SH-SY5Y (cell line): ENCODE measurements at regions not wholly inside any gene's neighbourhood (a gene's known extent, or its start where the extent isn't known, plus 50 kb on each side); places are given as distances from the start of the nearest gene placed in this dataset.

Experiments
- GATA2 ChIP-seq: IDR thresholded peaks from 2 replicates; pipeline ENCODE4 v1.6.1; 2011; ENCODE audit warnings: mild to moderate bottlenecking, low read depth, low read length
- GATA3 ChIP-seq: IDR thresholded peaks from 2 replicates; pipeline ENCODE4 v1.6.1; 2011; ENCODE audit warnings: low read depth, mild to moderate bottlenecking, low read length, moderate library complexity

DNA sequence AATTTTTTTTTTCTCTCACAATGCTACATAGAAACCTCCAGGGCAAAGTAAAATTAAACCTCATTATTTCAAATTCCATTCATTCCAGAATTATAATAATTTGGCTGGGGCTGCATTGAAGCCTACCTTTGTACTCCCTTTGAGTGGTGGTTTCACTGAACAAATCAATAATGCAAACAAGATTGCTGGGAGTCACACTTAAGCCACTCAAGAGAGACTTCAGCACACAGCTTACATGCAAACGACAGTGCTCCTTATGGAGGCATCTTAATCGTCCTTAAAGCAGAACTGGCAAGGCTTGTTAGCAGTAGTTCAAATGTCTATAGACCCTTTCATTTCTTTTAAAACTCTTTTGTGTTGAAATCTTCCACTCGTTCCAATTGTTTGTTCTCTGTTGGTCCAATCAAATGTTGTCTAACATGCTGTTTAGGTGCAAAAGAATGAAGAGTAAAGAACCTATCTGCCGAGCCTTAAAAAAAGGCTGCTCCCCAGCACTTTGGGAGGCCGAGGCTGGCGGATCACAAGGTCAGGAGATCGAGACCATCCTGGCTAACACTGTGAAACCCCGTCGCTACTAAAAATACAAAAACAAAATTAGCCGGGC is 294.9 kb downstream of the FGFR2 start:
- TF ChIP-seq GATA2: no peak
- TF ChIP-seq GATA3: no peak
